MM.1S (cell line): ENCODE measurements at regions not wholly inside any gene's neighbourhood (a gene's known extent, or its start where the extent isn't known, plus 50 kb on each side); places are given as distances from the start of the nearest gene placed in this dataset.
"Not testable (repeated sequence)": the region's sequence is repeated elsewhere in the genome, so short reads cannot be mapped to it uniquely, and the experiment has no call there.

Experiments used
- CTCF ChIP-seq: fragments of 300-600 bp; sonication (generic); IDR thresholded peaks from 2 replicates; pipeline ENCODE4 v1.5.1; 2016; ENCODE audit warnings: antibody characterized with exemption, low read length, mixed read lengths
- EZH2 ChIP-seq: fragments of 300-600 bp; sonication (generic); optimal IDR thresholded peaks from 2 replicates; pipeline ENCODE3; 2017; ENCODE audit warnings: low read depth, mild to moderate bottlenecking, antibody characterized with exemption, low read length, mixed read lengths
- EZH2phosphoT487 ChIP-seq: fragments of 300-600 bp; sonication (generic); IDR thresholded peaks from 2 replicates; pipeline ENCODE4 v1.6.1; 2018; ENCODE audit warnings: antibody characterized with exemption, low read length

- not testable (repeated sequence) for TF ChIP-seq CTCF, EZH2, EZH2phosphoT487
Observed at GRCh38 chr20:30290361-30291063, 967.0 kb upstream of the DEFB115 start.
